ENCODE measurements at regions not wholly inside any gene's neighbourhood (a gene's known extent, or its start where the extent isn't known, plus 50 kb on each side); places are given as distances from the start of the nearest gene placed in this dataset.
"Not testable (repeated sequence)": the region's sequence is repeated elsewhere in the genome, so short reads cannot be mapped to it uniquely, and the experiment has no call there.

- TF ChIP-seq GRHL2 (CRISPR knock-in tag; IDR thresholded peaks at IDR 0.05; ENCODE audit: insufficient replicate concordance, severe bottlenecking) (no peak), FOXJ3 (CRISPR knock-in tag; IDR thresholded peaks at IDR 0.05; ENCODE audit: borderline replicate concordance) (no peak)
Observed at GRCh38 chr13:90839061-90839460, 508.4 kb upstream of the MIR17HG start (continued).

- H3K27me3 Mint-ChIP-seq (ENCODE audit: low read depth): no peaks in the 10 kb centered on the region; the same call in 1 of the 2 replicates
- DNase-seq (ENCODE audit: low spot score) (no peak), ATAC-seq (no peak)
- TF ChIP-seq IRF1 (CRISPR knock-in tag; IDR thresholded peaks at IDR 0.05) (no peak), ZBTB43 (CRISPR knock-in tag; IDR thresholded peaks at IDR 0.05) (no peak), KAT7 (CRISPR knock-in tag; IDR thresholded peaks at IDR 0.05; ENCODE audit: borderline replicate concordance) (no peak), ATF6 (CRISPR knock-in tag; IDR thresholded peaks at IDR 0.05) (no peak), IRF2 (CRISPR knock-in tag; IDR thresholded peaks at IDR 0.05; ENCODE audit: borderline replicate concordance, low read depth) (no peak), ZNF423 (CRISPR knock-in tag; IDR thresholded peaks at IDR 0.05) (no peak), ESRRA (CRISPR knock-in tag; IDR thresholded peaks at IDR 0.05; ENCODE audit: borderline replicate concordance) (no peak), FOXK1 (CRISPR knock-in tag; IDR thresholded peaks at IDR 0.05) (no peak), TEAD4 (CRISPR knock-in tag; IDR thresholded peaks at IDR 0.05) (no peak), RORB (CRISPR knock-in tag; IDR thresholded peaks at IDR 0.05) (no peak)
- no peak overlapping the region for H3K27ac Mint-ChIP-seq
- H3K4me3 Mint-ChIP-seq: peak overlapping the region; percentile 60
- POLR2A ChIA-PET: no interaction called here
- peaks cover 6% of the 10 kb centered on the region for H3K9me3 Mint-ChIP-seq
- CTCF ChIA-PET: interaction anchor here (1.1 kb wide), 1 partner anchor 122 kb away, joined by 3 read pairs; no protein-coding TSS in a partner anchor
- H3K4me1 Mint-ChIP-seq: peaks cover 29% of the 10 kb centered on the region
- H3K36me3 Mint-ChIP-seq: peaks cover 62% of the 10 kb centered on the region
Observed at GRCh38 chr13:90846936-90847335, 500.6 kb upstream of the MIR17HG start.

- H3K27ac Mint-ChIP-seq: peak overlapping the region; percentile 91
- peaks cover 24% of the 10 kb centered on the region for H3K36me3 Mint-ChIP-seq
- DNase-seq (ENCODE audit: low spot score); H3K27me3 Mint-ChIP-seq (ENCODE audit: low read depth); H3K9me3 Mint-ChIP-seq; ATAC-seq; CTCF ChIA-PET; POLR2A ChIA-PET: not testable (repeated sequence)
- TF ChIP-seq TEAD1 (CRISPR knock-in tag; IDR thresholded peaks at IDR 0.05): 0 out of 2 replicates have a peak, but pooled peaks have one; percentile 26
- peak overlapping the region; percentile 73 for H3K4me3 Mint-ChIP-seq
- H3K4me1 Mint-ChIP-seq: peaks cover 81% of the 10 kb centered on the region
Observed at GRCh38 chr13:90853666-90854065, 493.8 kb upstream of the MIR17HG start.

GRCh38 chr13:90857921-90858320 lies 489.6 kb upstream of the MIR17HG start:
- DNase-seq (ENCODE audit: low spot score): no peak
- Mint-ChIP-seq H3K4me3 (no peak overlapping the region), H3K36me3 (no peaks in the 10 kb centered on the region), H3K27ac (no peak overlapping the region), H3K9me3 (no peaks in the 10 kb centered on the region), H3K27me3 (ENCODE audit: low read depth) (no peaks in the 10 kb centered on the region), H3K4me1 (peaks cover 54% of the 10 kb centered on the region)
- ChIA-PET POLR2A (no interaction called here), CTCF (interaction anchor here (1.6 to 1.9 kb wide), 2 partner anchors 9 to 126 kb away, joined by 6 to 7 read pairs; no protein-coding TSS in a partner anchor)
- no peak for ATAC-seq
- TF ChIP-seq ZNF219 (CRISPR knock-in tag; IDR thresholded peaks at IDR 0.05; ENCODE audit: borderline replicate concordance): no peak
- TF ChIP-seq ZNF317 (CRISPR knock-in tag; IDR thresholded peaks at IDR 0.05; ENCODE audit: borderline replicate concordance, low read depth): no peak
- no peak for TF ChIP-seq OVOL2 (CRISPR knock-in tag; IDR thresholded peaks at IDR 0.05; ENCODE audit: borderline replicate concordance)
- TF ChIP-seq SMAD4 (CRISPR knock-in tag; IDR thresholded peaks at IDR 0.05): no peak
- TF ChIP-seq ATF2 (CRISPR knock-in tag; IDR thresholded peaks at IDR 0.05; ENCODE audit: borderline replicate concordance, low read depth): no peak
- TF ChIP-seq NR3C1 (CRISPR knock-in tag; conservative IDR thresholded peaks at IDR 0.05; ENCODE audit: low read depth): no peak
- TF ChIP-seq ZNF423 (CRISPR knock-in tag; IDR thresholded peaks at IDR 0.05): no peak
- TF ChIP-seq NFE2L1 (CRISPR knock-in tag; IDR thresholded peaks at IDR 0.05): no peak
- TF ChIP-seq ZNF671 (CRISPR knock-in tag; IDR thresholded peaks at IDR 0.05): no peak
- no peak for TF ChIP-seq MLX (CRISPR knock-in tag; IDR thresholded peaks at IDR 0.05)
